ENCODE measurements at regions not wholly inside any gene's neighbourhood (a gene's known extent, or its start where the extent isn't known, plus 50 kb on each side); places are given as distances from the start of the nearest gene placed in this dataset.

GRCh38 chr12:46580445-46580844, 207.9 kb upstream of the SLC38A2 start:
- H3K27me3 Mint-ChIP-seq (ENCODE audit: low read depth in 3 of 3), result peaks cover 0 to 2% (median 0%) of the 10 kb centered on the region in 3 donors
- H3K9me3 Mint-ChIP-seq, result peaks cover 20 to 35% (median 27%) of the 10 kb centered on the region in 7 donors
- H3K4me3 Mint-ChIP-seq, result no peak overlapping the region
- Histone ChIP-seq H3K27ac (ENCODE audit: low read depth in 1 of 2, low read length in 2 of 2) (no peak overlapping the region), H3K36me3 (replicated peaks in 1 of 2; ENCODE audit: control insufficient read depth in 1 of 2, insufficient read depth in 2 of 2, low read length in 2 of 2) (peaks cover 0 to 5% of the 10 kb centered on the region in 2 donors), H2AFZ (ENCODE audit: insufficient read depth, low read depth, low read length, poor library complexity, severe bottlenecking) (no peak overlapping the region), H3K9ac (ENCODE audit: insufficient read depth, low read length, poor library complexity, severe bottlenecking) (no peak overlapping the region), H3K79me2 (ENCODE audit: insufficient read depth, low read length) (no peaks in the 10 kb centered on the region), H4K20me1 (ENCODE audit: insufficient read depth, low read length) (no peaks in the 10 kb centered on the region), H3K27me3 (ENCODE audit: control insufficient read depth in 2 of 2, insufficient read depth in 2 of 2, low read length in 2 of 2) (no peaks in the 10 kb centered on the region), H3K9me3 (replicated peaks in 1 of 2; ENCODE audit: control insufficient read depth in 1 of 2, insufficient read depth in 1 of 2, low read length in 2 of 2) (peaks cover 0 to 4% of the 10 kb centered on the region in 2 donors), H3K4me1 (ENCODE audit: control insufficient read depth in 1 of 2, insufficient read depth in 2 of 2, low read length in 2 of 2) (no peaks in the 10 kb centered on the region), H3K4me2 (replicated peaks; ENCODE audit: extremely low read depth, low read length, poor library complexity, severe bottlenecking) (no peak overlapping the region), H3K4me3 (replicated peaks in 1 of 3; ENCODE audit: low read depth in 2 of 3, low read length in 3 of 3) (no peak overlapping the region)
- H3K27ac Mint-ChIP-seq, result no peak overlapping the region
- intact Hi-C loops (cut with micrococcal nuclease), result no loop called here
- DNase-seq, result no peak
- H3K4me1 Mint-ChIP-seq, result peaks cover 1% of the 10 kb centered on the region
- H3K36me3 Mint-ChIP-seq, result peaks cover 2 to 3% of the 10 kb centered on the region in 2 donors
- WGBS (ENCODE audit: insufficient coverage), result no CpG with 5 or more reads among the region's 1 CpG
- no peak for TF ChIP-seq CTCF (IDR thresholded peaks at IDR 0.05)

GRCh38 chr12:46579474-46579873, 206.9 kb upstream of the SLC38A2 start:
- Mint-ChIP-seq H3K36me3 (peaks cover 2 to 3% of the 10 kb centered on the region in 2 donors), H3K27ac (no peak overlapping the region), H3K27me3 (ENCODE audit: low read depth in 3 of 3) (peaks cover 0 to 2% (median 0%) of the 10 kb centered on the region in 3 donors), H3K9me3 (peaks cover 15 to 30% (median 22%) of the 10 kb centered on the region in 7 donors), H3K4me1 (no peaks in the 10 kb centered on the region), H3K4me3 (no peak overlapping the region)
- Histone ChIP-seq H3K4me1 (ENCODE audit: control insufficient read depth in 1 of 2, insufficient read depth in 2 of 2, low read length in 2 of 2) (no peaks in the 10 kb centered on the region), H3K36me3 (replicated peaks in 1 of 2; ENCODE audit: control insufficient read depth in 1 of 2, insufficient read depth in 2 of 2, low read length in 2 of 2) (peaks cover 0 to 5% of the 10 kb centered on the region in 2 donors), H3K9ac (ENCODE audit: insufficient read depth, low read length, poor library complexity, severe bottlenecking) (no peak overlapping the region), H3K4me2 (replicated peaks; ENCODE audit: extremely low read depth, low read length, poor library complexity, severe bottlenecking) (no peak overlapping the region), H3K27ac (ENCODE audit: low read depth in 1 of 2, low read length in 2 of 2) (no peak overlapping the region), H3K9me3 (replicated peaks in 1 of 2; ENCODE audit: control insufficient read depth in 1 of 2, insufficient read depth in 1 of 2, low read length in 2 of 2) (peaks cover 0 to 4% of the 10 kb centered on the region in 2 donors), H2AFZ (ENCODE audit: insufficient read depth, low read depth, low read length, poor library complexity, severe bottlenecking) (no peak overlapping the region), H3K4me3 (replicated peaks in 1 of 3; ENCODE audit: low read depth in 2 of 3, low read length in 3 of 3) (no peak overlapping the region), H3K79me2 (ENCODE audit: insufficient read depth, low read length) (no peaks in the 10 kb centered on the region), H4K20me1 (ENCODE audit: insufficient read depth, low read length) (no peaks in the 10 kb centered on the region), H3K27me3 (ENCODE audit: control insufficient read depth in 2 of 2, insufficient read depth in 2 of 2, low read length in 2 of 2) (no peaks in the 10 kb centered on the region)
- no peak for DNase-seq
- TF ChIP-seq CTCF (IDR thresholded peaks at IDR 0.05), result no peak
- intact Hi-C loops (cut with micrococcal nuclease), result no loop called here

Data from CD14-positive monocyte (primary cell).